Activated naive CD8-positive, alpha-beta T cell treated with anti-CD3 and anti-CD28 coated beads, Interleukin-2, amount 10 ng/mL, durations not matched to agents 7 days and 5 days (primary cell): ENCODE measurements at regions not wholly inside any gene's neighbourhood (a gene's known extent, or its start where the extent isn't known, plus 50 kb on each side); places are given as distances from the start of the nearest gene placed in this dataset.

Experiments
- ATAC-seq: fragments of 150-1000 bp; cut with Tn5 transposase; one replicate; pipeline ENCODE4 v1.10.0; 2021; ENCODE audit warnings: low read depth, moderate library complexity
- POLR2A ChIA-PET: fragments of 350-600 bp; sonication (Branson Sonifier 250); formaldehyde crosslinking; loops from one replicate; lab custom pipeline; 2021; ENCODE audit warnings: antibody characterized with exemption; lab: Charles Lee
- DNase-seq: peaks from one replicate; pipeline ENCODE4 v3.0.0; 2021
- H3K27ac Mint-ChIP-seq: one replicate; pipeline ENCODE4 v1.8.0; 2022; ENCODE audit warnings: mild to moderate bottlenecking, mixed read lengths
- H3K27me3 Mint-ChIP-seq: one replicate; pipeline ENCODE4 v1.8.0; 2022; ENCODE audit warnings: mild to moderate bottlenecking, moderate library complexity, mixed read lengths
- H3K36me3 Mint-ChIP-seq: one replicate; pipeline ENCODE4 v1.8.0; 2021; ENCODE audit warnings: mild to moderate bottlenecking, mixed read lengths
- H3K4me1 Mint-ChIP-seq: one replicate; pipeline ENCODE4 v1.8.0; 2021; ENCODE audit warnings: mixed read lengths
- H3K4me3 Mint-ChIP-seq: one replicate; pipeline ENCODE4 v1.8.0; 2022; ENCODE audit warnings: mild to moderate bottlenecking, moderate library complexity, mixed read lengths
- H3K9me3 Mint-ChIP-seq: one replicate; pipeline ENCODE4 v1.8.0; 2021; ENCODE audit warnings: mixed read lengths

DNA sequence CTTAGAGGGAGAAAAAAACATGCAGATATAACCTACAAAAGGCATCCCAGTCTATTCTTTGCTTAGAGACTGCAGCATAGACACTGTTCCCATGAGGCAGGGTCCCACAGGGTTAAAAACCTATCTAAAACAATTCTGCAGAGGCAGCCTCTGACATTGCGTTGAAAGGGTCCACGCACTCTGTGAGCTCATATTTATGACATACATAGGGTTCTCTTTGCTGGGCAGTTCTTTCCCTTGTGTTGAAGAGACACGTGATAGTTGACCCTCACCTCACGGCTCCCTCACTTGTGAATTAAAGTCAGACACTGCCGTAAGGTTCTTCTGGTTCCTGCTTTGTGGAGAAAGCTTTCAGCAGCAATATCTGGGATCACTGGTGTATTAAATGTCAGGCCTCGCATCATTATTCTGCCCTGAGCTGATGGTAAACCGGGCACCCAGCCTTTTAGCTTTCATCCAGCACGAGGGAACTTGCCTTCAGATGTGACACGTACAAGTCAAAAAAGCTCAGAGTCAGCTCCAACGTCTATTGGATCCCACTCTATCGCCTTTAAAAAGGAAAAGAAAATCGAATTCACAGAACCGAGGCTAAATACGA, 52.8 kb upstream of the HNRNPU start:
- POLR2A ChIA-PET: interaction anchor here (1.1 kb wide), 1 partner anchor 53 kb away, joined by 3 read pairs; the partner anchor contains the start of gene HNRNPU
- Mint-ChIP-seq H3K9me3 (no peaks in the 10 kb centered on the region), H3K27ac (no peak overlapping the region), H3K27me3 (peaks cover 17% of the 10 kb centered on the region), H3K36me3 (no peaks in the 10 kb centered on the region), H3K4me3 (no peak overlapping the region), H3K4me1 (peaks cover 4% of the 10 kb centered on the region)
- ATAC-seq (no peak), DNase-seq (no peak)

GRCh38 chr1:244915736-244916135, 51.4 kb upstream of the HNRNPU start:
- Mint-ChIP-seq H3K27ac (no peak overlapping the region), H3K27me3 (peaks cover 15% of the 10 kb centered on the region), H3K4me1 (peaks cover 4% of the 10 kb centered on the region), H3K4me3 (no peak overlapping the region), H3K9me3 (no peaks in the 10 kb centered on the region), H3K36me3 (no peaks in the 10 kb centered on the region)
- ATAC-seq (no peak), DNase-seq (no peak)
- POLR2A ChIA-PET: no interaction called here

DNA sequence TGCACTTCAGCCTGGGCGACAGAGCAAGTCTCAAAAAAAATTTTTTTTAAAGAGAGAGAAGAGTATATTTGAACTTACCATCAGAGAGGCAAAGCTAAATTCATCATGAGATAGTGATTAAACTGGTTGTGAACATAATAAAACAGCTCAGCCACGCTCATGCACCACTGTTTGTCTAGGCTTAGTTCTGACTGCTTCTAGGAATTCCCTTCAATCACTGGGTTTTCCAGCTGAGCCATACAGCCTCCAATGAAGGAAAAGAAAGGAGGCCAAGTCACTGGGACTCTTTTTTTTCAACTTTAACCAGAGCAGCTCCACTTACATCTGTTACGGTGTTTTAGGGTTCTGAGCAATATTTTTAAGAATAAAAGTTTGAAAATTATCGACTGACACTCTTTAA, 50.4 kb upstream of the HNRNPU start:
- H3K36me3 Mint-ChIP-seq: no peaks in the 10 kb centered on the region
- ATAC-seq (no peak), DNase-seq (no peak)
- peaks cover 3% of the 10 kb centered on the region for H3K4me1 Mint-ChIP-seq
- no peak overlapping the region for H3K4me3 Mint-ChIP-seq
- no peak overlapping the region for H3K27ac Mint-ChIP-seq
- H3K9me3 Mint-ChIP-seq: no peaks in the 10 kb centered on the region
- POLR2A ChIA-PET: no interaction called here
- peaks cover 13% of the 10 kb centered on the region for H3K27me3 Mint-ChIP-seq
